ENCODE measurements at regions not wholly inside any gene's neighbourhood (a gene's known extent, or its start where the extent isn't known, plus 50 kb on each side); places are given as distances from the start of the nearest gene placed in this dataset.

- TF ChIP-seq CTCF (IDR thresholded peaks at IDR 0.05; ENCODE audit: low read depth, low read length, missing input control) (no peak), TAF1 (conservative IDR thresholded peaks at IDR 0.05) (no peak), MAX (IDR thresholded peaks at IDR 0.05) (no peak), NR2F2 (IDR thresholded peaks at IDR 0.05) (no peak), ATF3 (IDR thresholded peaks at IDR 0.05) (no peak), HNF4A (conservative IDR thresholded peaks at IDR 0.05) (no peak), FOXA2 (IDR thresholded peaks at IDR 0.05) (no peak)
Observed at GRCh38 chr18:67733088-67733487, 216.6 kb upstream of the DSEL start (continued).

- Histone ChIP-seq H3K27me3 (ENCODE audit: control insufficient read depth in 4 of 4, insufficient read depth in 4 of 4, low read length in 3 of 4) (no peaks in the 10 kb centered on the region), H3K9ac (ENCODE audit: low read depth in 1 of 2, low read length in 2 of 2) (no peak overlapping the region)
- 66% methylated on average over 1 of the region's 1 CpG for WGBS
Observed at GRCh38 chr18:67731851-67732250, 215.3 kb upstream of the DSEL start.

GRCh38 chr18:67730886-67731285 is 214.4 kb upstream of the DSEL start:
- H3K36me3 ChIP-seq (ENCODE audit: control insufficient read depth in 4 of 4, insufficient read depth in 3 of 4, low read depth in 1 of 4, low read length in 3 of 4) = no peaks in the 10 kb centered on the region
- no peaks in the 10 kb centered on the region for H3K27me3 ChIP-seq (ENCODE audit: control insufficient read depth in 4 of 4, insufficient read depth in 4 of 4, low read length in 3 of 4)
- WGBS = 93% methylated on average over 4 of the region's 4 CpGs
- DNase-seq (ENCODE audit: low spot score) = no peak
- H3K9me3 ChIP-seq (ENCODE audit: control insufficient read depth in 4 of 4, low read length in 3 of 4) = no peaks in the 10 kb centered on the region
- no peak overlapping the region for H3K9ac ChIP-seq (ENCODE audit: low read depth in 1 of 2, low read length in 2 of 2)
- no peak overlapping the region for H3K4me3 ChIP-seq (ENCODE audit: low read depth in 1 of 3, low read length in 3 of 3)
- no peak for TF ChIP-seq FOXA1 (IDR thresholded peaks at IDR 0.05)
- TF ChIP-seq YY1 (IDR thresholded peaks at IDR 0.05) = no peak
- no peak for TF ChIP-seq RAD21 (IDR thresholded peaks at IDR 0.05)
- H3K4me1 ChIP-seq (ENCODE audit: control insufficient read depth in 4 of 4, insufficient read depth in 4 of 4, low read length in 3 of 4) = no peaks in the 10 kb centered on the region
- no peak overlapping the region for H3K27ac ChIP-seq (ENCODE audit: low read depth in 1 of 2, low read length in 2 of 2)

More at GRCh38 chr18:67731851-67732250, 215.3 kb upstream of the DSEL start:
- H3K36me3 ChIP-seq (ENCODE audit: control insufficient read depth in 4 of 4, insufficient read depth in 3 of 4, low read depth in 1 of 4, low read length in 3 of 4) = no peaks in the 10 kb centered on the region
- DNase-seq (ENCODE audit: low spot score) = no peak
- H3K4me1 ChIP-seq (ENCODE audit: control insufficient read depth in 4 of 4, insufficient read depth in 4 of 4, low read length in 3 of 4) = no peaks in the 10 kb centered on the region
- H3K27ac ChIP-seq (ENCODE audit: low read depth in 1 of 2, low read length in 2 of 2) = no peak overlapping the region
- H3K4me3 ChIP-seq (ENCODE audit: low read depth in 1 of 3, low read length in 3 of 3) = no peak overlapping the region
- TF ChIP-seq NR2F2 (IDR thresholded peaks at IDR 0.05) (no peak), HNF4G (IDR thresholded peaks at IDR 0.05) (no peak), HNF4A (conservative IDR thresholded peaks at IDR 0.05) (no peak), RAD21 (IDR thresholded peaks at IDR 0.05) (no peak), SP1 (IDR thresholded peaks at IDR 0.05) (no peak), REST (IDR thresholded peaks at IDR 0.05) (no peak)
- no peaks in the 10 kb centered on the region for H3K9me3 ChIP-seq (ENCODE audit: control insufficient read depth in 4 of 4, low read length in 3 of 4)

All from liver (tissue), 8 donors.